Activated naive CD8-positive, alpha-beta T cell treated with anti-CD3 and anti-CD28 coated beads, Interleukin-2, amount 50 U/mL, for 24 hours (primary cell): ENCODE measurements at regions not wholly inside any gene's neighbourhood (a gene's known extent, or its start where the extent isn't known, plus 50 kb on each side); places are given as distances from the start of the nearest gene placed in this dataset.

Experiments
- ATAC-seq: fragments of 150-1000 bp; cut with Tn5 transposase; one replicate; pipeline ENCODE4 v1.10.0; 2021
- DNase-seq: peaks from one replicate; pipeline ENCODE4 v3.0.0; 2021
- H3K27ac Mint-ChIP-seq: one replicate; pipeline ENCODE4 v1.8.0; 2021; ENCODE audit warnings: mild to moderate bottlenecking, mixed read lengths
- H3K27me3 Mint-ChIP-seq: one replicate; pipeline ENCODE4 v1.8.0; 2021; ENCODE audit warnings: mixed read lengths
- H3K36me3 Mint-ChIP-seq: one replicate; pipeline ENCODE4 v1.8.0; 2021; ENCODE audit warnings: low read depth, mixed read lengths
- H3K4me1 Mint-ChIP-seq: one replicate; pipeline ENCODE4 v1.8.0; 2021; ENCODE audit warnings: mixed read lengths
- H3K4me3 Mint-ChIP-seq: one replicate; pipeline ENCODE4 v1.8.0; 2021; ENCODE audit warnings: mild to moderate bottlenecking, moderate library complexity, mixed read lengths
- H3K9me3 Mint-ChIP-seq: one replicate; pipeline ENCODE4 v1.8.0; 2021; ENCODE audit warnings: mixed read lengths

DNA sequence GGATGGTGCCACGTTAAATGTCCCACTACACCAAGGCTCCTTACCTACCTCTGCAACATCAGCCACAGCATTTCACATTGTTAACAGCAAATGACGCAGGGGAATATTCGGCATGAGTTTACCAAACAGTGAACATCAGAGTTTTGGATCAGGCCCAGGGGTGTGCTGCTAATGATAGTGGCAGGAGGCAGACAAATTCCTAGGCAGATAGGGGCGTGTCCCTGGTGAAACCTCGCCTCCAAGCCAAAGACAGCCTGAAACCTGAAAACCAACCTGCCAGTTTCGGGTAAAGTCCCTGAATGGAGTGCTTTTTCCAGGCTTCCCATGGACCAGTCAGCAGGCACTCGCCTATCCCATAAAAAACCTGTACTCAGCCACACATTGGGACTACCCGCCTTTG, 133.6 kb downstream of the SH3BGRL2 start:
- ATAC-seq (no peak), DNase-seq (no peak)
- H3K27ac Mint-ChIP-seq = no peak overlapping the region
- H3K4me1 Mint-ChIP-seq = no peaks in the 10 kb centered on the region
- no peak overlapping the region for H3K4me3 Mint-ChIP-seq
- H3K9me3 Mint-ChIP-seq = peaks cover 12% of the 10 kb centered on the region
- H3K27me3 Mint-ChIP-seq = peaks cover 9% of the 10 kb centered on the region
- peaks cover 3% of the 10 kb centered on the region for H3K36me3 Mint-ChIP-seq

DNA sequence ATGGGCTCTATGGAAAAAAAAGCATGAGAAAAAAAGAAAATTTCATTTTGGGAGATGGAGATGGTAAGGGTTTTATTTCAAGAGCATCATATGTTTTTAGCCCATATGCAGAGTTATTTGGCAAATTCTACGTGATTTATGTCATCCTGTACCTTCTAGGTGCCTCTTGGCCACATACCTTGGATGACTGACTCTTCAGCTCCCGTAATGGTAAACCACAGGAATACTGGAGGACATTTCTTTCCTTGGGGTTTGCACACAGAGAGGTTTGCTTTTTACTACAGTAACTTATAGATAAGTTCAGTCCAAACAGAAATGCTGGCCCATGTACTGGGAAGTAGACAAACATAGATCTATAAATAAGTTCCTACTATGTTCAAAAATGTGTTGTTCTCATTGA, 132.2 kb downstream of the SH3BGRL2 start:
- DNase-seq (no peak), ATAC-seq (no peak)
- Mint-ChIP-seq H3K4me1 (no peaks in the 10 kb centered on the region), H3K27ac (no peak overlapping the region), H3K4me3 (no peak overlapping the region), H3K9me3 (peaks cover 6% of the 10 kb centered on the region), H3K36me3 (no peaks in the 10 kb centered on the region), H3K27me3 (peaks cover 12% of the 10 kb centered on the region)

DNA sequence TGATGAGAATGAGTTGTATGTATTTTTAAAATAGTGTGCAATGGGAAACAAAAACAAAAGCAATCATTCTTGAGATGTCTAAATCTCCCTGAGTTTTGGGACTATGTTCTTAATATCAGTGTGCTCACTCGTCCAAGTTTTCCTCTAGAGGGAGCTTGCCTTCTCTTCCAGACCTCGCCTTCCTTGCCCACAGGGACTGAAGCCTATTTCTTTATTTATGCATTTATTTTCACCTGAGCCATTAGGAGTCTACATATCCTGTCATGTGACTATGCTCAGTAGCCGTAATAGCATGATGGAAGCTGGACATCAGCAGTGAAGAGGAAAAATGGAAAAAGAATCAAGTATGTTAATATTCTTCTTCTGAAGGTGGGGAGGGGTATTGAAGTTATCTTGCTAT, 131.2 kb downstream of the SH3BGRL2 start:
- no peak overlapping the region for H3K4me3 Mint-ChIP-seq
- no peaks in the 10 kb centered on the region for H3K9me3 Mint-ChIP-seq
- peaks cover 12% of the 10 kb centered on the region for H3K27me3 Mint-ChIP-seq
- no peak for DNase-seq
- no peaks in the 10 kb centered on the region for H3K4me1 Mint-ChIP-seq
- no peak for ATAC-seq
- H3K36me3 Mint-ChIP-seq = no peaks in the 10 kb centered on the region
- H3K27ac Mint-ChIP-seq = no peak overlapping the region

GRCh38 chr6:79756496-79756895, 125.4 kb downstream of the SH3BGRL2 start:
- Mint-ChIP-seq H3K4me3 (no peak overlapping the region), H3K9me3 (no peaks in the 10 kb centered on the region), H3K27me3 (peaks cover 7% of the 10 kb centered on the region), H3K4me1 (no peaks in the 10 kb centered on the region), H3K36me3 (no peaks in the 10 kb centered on the region), H3K27ac (no peak overlapping the region)
- ATAC-seq = no peak
- DNase-seq = no peak

- Mint-ChIP-seq H3K27me3 (peaks cover 9% of the 10 kb centered on the region), H3K4me1 (no peaks in the 10 kb centered on the region), H3K36me3 (no peaks in the 10 kb centered on the region), H3K9me3 (no peaks in the 10 kb centered on the region), H3K4me3 (no peak overlapping the region), H3K27ac (no peak overlapping the region)
- DNase-seq (no peak), ATAC-seq (no peak)
Measured at GRCh38 chr6:79755967-79756366, 124.8 kb downstream of the SH3BGRL2 start.
